ENCODE measurements at regions not wholly inside any gene's neighbourhood (a gene's known extent, or its start where the extent isn't known, plus 50 kb on each side); places are given as distances from the start of the nearest gene placed in this dataset.
"Not testable (repeated sequence)": the region's sequence is repeated elsewhere in the genome, so short reads cannot be mapped to it uniquely, and the experiment has no call there.

GRCh38 chr11:34799848-34800247 is 116.3 kb downstream of the APIP start:
- no peaks in the 10 kb centered on the region for H3K9me2 ChIP-seq (ENCODE audit: insufficient read depth, low read length)
- ChIA-PET CTCF (ENCODE audit: unreplicated experiment) (no interaction called here), POLR2A (interaction anchor here (1.0 kb wide), 1 partner anchor 29 kb away, joined by 3 read pairs; no protein-coding TSS in a partner anchor)
- H3K27ac ChIP-seq (ENCODE audit: low read depth, low read length, poor library complexity, severe bottlenecking), result no peak overlapping the region
- no peaks in the 10 kb centered on the region for H3K36me3 ChIP-seq (ENCODE audit: insufficient read depth, low read length)
- H3K4me2 ChIP-seq (ENCODE audit: low read length), result no peak overlapping the region
- no peaks in the 10 kb centered on the region for H3K9me3 ChIP-seq (ENCODE audit: low read length)
- no peak overlapping the region for H3K4me3 ChIP-seq (ENCODE audit: low read depth, low read length, poor library complexity, severe bottlenecking)
- no peak for TF ChIP-seq EZH2phosphoT487 (IDR thresholded peaks at IDR 0.05; ENCODE audit: borderline replicate concordance, low read depth, low read length)
- TF ChIP-seq, protein P1, sequence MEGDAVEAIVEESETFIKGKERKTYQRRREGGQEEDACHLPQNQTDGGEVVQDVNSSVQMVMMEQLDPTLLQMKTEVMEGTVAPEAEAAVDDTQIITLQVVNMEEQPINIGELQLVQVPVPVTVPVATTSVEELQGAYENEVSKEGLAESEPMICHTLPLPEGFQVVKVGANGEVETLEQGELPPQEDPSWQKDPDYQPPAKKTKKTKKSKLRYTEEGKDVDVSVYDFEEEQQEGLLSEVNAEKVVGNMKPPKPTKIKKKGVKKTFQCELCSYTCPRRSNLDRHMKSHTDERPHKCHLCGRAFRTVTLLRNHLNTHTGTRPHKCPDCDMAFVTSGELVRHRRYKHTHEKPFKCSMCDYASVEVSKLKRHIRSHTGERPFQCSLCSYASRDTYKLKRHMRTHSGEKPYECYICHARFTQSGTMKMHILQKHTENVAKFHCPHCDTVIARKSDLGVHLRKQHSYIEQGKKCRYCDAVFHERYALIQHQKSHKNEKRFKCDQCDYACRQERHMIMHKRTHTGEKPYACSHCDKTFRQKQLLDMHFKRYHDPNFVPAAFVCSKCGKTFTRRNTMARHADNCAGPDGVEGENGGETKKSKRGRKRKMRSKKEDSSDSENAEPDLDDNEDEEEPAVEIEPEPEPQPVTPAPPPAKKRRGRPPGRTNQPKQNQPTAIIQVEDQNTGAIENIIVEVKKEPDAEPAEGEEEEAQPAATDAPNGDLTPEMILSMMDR (conservative IDR thresholded peaks at IDR 0.05; ENCODE audit: low read length), result no peak
- no peaks in the 10 kb centered on the region for H3K79me2 ChIP-seq (ENCODE audit: insufficient read depth, low read depth, low read length)
- DNase-seq (ENCODE audit: low spot score), result no peak
- no peak overlapping the region for H2AFZ ChIP-seq (ENCODE audit: low read length)
- H3K4me1 ChIP-seq (ENCODE audit: insufficient read depth, low read length, poor library complexity, severe bottlenecking), result no peaks in the 10 kb centered on the region
- H4K20me1 ChIP-seq (ENCODE audit: insufficient read depth, low read length), result no peaks in the 10 kb centered on the region
- no TSS peak for BruUV-seq (replicated peaks)
- intact Hi-C loops (cut with micrococcal nuclease; ENCODE audit: unreplicated experiment), result no loop called here

GRCh38 chr11:34798985-34799384 is 117.2 kb downstream of the APIP start:
- CTCF ChIA-PET (ENCODE audit: unreplicated experiment), result no interaction called here
- Histone ChIP-seq H3K4me2 (ENCODE audit: low read length) (no peak overlapping the region), H3K9me3 (ENCODE audit: low read length) (no peaks in the 10 kb centered on the region), H3K36me3 (ENCODE audit: insufficient read depth, low read length) (no peaks in the 10 kb centered on the region), H4K20me1 (ENCODE audit: insufficient read depth, low read length) (no peaks in the 10 kb centered on the region), H2AFZ (ENCODE audit: low read length) (no peak overlapping the region), H3K27ac (ENCODE audit: low read depth, low read length, poor library complexity, severe bottlenecking) (no peak overlapping the region), H3K4me1 (ENCODE audit: insufficient read depth, low read length, poor library complexity, severe bottlenecking) (no peaks in the 10 kb centered on the region), H3K4me3 (ENCODE audit: low read depth, low read length, poor library complexity, severe bottlenecking) (no peak overlapping the region), H3K9me2 (ENCODE audit: insufficient read depth, low read length) (no peaks in the 10 kb centered on the region), H3K79me2 (ENCODE audit: insufficient read depth, low read depth, low read length) (no peaks in the 10 kb centered on the region)
- BruUV-seq (replicated peaks), result no TSS peak
- POLR2A ChIA-PET, result interaction anchor here (1.0 kb wide), 1 partner anchor 28 kb away, joined by 3 read pairs; no protein-coding TSS in a partner anchor
- no peak for TF ChIP-seq EZH2phosphoT487 (IDR thresholded peaks at IDR 0.05; ENCODE audit: borderline replicate concordance, low read depth, low read length)
- TF ChIP-seq, protein P1 (conservative IDR thresholded peaks at IDR 0.05; ENCODE audit: low read length), result no peak
- intact Hi-C loops (cut with micrococcal nuclease; ENCODE audit: unreplicated experiment), result no loop called here
- no peak for DNase-seq (ENCODE audit: low spot score)

DNA sequence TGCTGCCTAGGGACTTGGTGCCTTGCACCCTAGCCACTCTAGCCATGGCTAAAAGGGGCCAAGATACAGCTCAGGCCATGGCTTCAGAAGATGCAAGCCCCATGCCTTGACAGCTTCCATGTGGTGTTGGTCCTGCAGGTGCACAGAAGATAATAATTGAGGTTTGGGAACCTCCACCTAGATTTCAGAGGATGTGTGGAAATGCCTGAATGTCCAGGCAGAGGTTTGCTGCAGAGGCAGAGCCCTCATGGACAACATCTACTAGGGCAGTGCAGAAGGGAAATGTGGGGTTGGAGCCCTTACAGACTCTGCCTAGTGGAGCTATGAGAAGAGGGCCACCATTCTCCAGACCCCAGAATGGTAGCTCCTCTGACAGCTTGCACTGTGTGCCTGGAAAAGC is 118.7 kb downstream of the APIP start:
- BruUV-seq (replicated peaks); H3K9me3 ChIP-seq (ENCODE audit: low read length); H3K4me1 ChIP-seq (ENCODE audit: insufficient read depth, low read length, poor library complexity, severe bottlenecking); H2AFZ ChIP-seq (ENCODE audit: low read length); H3K79me2 ChIP-seq (ENCODE audit: insufficient read depth, low read depth, low read length); H3K4me2 ChIP-seq (ENCODE audit: low read length); H4K20me1 ChIP-seq (ENCODE audit: insufficient read depth, low read length); intact Hi-C loops (cut with micrococcal nuclease; ENCODE audit: unreplicated experiment); H3K27ac ChIP-seq (ENCODE audit: low read depth, low read length, poor library complexity, severe bottlenecking); H3K36me3 ChIP-seq (ENCODE audit: insufficient read depth, low read length); POLR2A ChIA-PET; DNase-seq (ENCODE audit: low spot score); CTCF ChIA-PET (ENCODE audit: unreplicated experiment); H3K4me3 ChIP-seq (ENCODE audit: low read depth, low read length, poor library complexity, severe bottlenecking); H3K9me2 ChIP-seq (ENCODE audit: insufficient read depth, low read length): not testable (repeated sequence)

Data from OCI-LY7 (cell line).